ENCODE measurements at regions not wholly inside any gene's neighbourhood (a gene's known extent, or its start where the extent isn't known, plus 50 kb on each side); places are given as distances from the start of the nearest gene placed in this dataset.

GRCh38 chr15:92831655-92832328 lies 68.3 kb upstream of the CHD2 start (continued):
- TF ChIP-seq, protein P1, sequence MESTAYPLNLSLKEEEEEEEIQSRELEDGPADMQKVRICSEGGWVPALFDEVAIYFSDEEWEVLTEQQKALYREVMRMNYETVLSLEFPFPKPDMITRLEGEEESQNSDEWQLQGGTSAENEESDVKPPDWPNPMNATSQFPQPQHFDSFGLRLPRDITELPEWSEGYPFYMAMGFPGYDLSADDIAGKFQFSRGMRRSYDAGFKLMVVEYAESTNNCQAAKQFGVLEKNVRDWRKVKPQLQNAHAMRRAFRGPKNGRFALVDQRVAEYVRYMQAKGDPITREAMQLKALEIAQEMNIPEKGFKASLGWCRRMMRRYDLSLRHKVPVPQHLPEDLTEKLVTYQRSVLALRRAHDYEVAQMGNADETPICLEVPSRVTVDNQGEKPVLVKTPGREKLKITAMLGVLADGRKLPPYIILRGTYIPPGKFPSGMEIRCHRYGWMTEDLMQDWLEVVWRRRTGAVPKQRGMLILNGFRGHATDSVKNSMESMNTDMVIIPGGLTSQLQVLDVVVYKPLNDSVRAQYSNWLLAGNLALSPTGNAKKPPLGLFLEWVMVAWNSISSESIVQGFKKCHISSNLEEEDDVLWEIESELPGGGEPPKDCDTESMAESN (CRISPR knock-in tag; conservative IDR thresholded peaks at IDR 0.05), result no peak
- TF ChIP-seq SOX13 (IDR thresholded peaks at IDR 0.05) (no peak), SOX13 (CRISPR knock-in tag; conservative IDR thresholded peaks at IDR 0.05 in 1 of 2, IDR thresholded peaks at IDR 0.05 in 1 of 2) (peak in 1 of 2 experiments; percentile 69; a peak in 2 of 4 replicates), LBX2 (CRISPR knock-in tag; IDR thresholded peaks at IDR 0.05; ENCODE audit: borderline replicate concordance) (no peak), ZFP91 (CRISPR knock-in tag; IDR thresholded peaks at IDR 0.05; ENCODE audit: borderline replicate concordance) (peak; percentile 87), ELF1 (CRISPR knock-in tag; IDR thresholded peaks at IDR 0.05) (no peak; the same call in 1 of the 2 replicates), NFIC (IDR thresholded peaks at IDR 0.05; ENCODE audit: low read length) (peak; percentile 67; the same call in 1 of the 2 replicates), SMAD9 (CRISPR knock-in tag; IDR thresholded peaks at IDR 0.05) (peak; percentile 47; the same call in 1 of the 2 replicates), XRCC5 (optimal IDR thresholded peaks at IDR 0.05; ENCODE audit: low read length) (peak; percentile 93), DPF2 (CRISPR knock-in tag; IDR thresholded peaks at IDR 0.05; ENCODE audit: borderline replicate concordance, low read depth) (peak; percentile 67; the same call in 1 of the 2 replicates), ZNF44 (CRISPR knock-in tag; IDR thresholded peaks at IDR 0.05) (peak; percentile 30; the same call in 1 of the 2 replicates), ZNF414 (CRISPR knock-in tag; IDR thresholded peaks at IDR 0.05) (no peak; the same call in 1 of the 2 replicates)
- TF ChIP-seq, protein P2, sequence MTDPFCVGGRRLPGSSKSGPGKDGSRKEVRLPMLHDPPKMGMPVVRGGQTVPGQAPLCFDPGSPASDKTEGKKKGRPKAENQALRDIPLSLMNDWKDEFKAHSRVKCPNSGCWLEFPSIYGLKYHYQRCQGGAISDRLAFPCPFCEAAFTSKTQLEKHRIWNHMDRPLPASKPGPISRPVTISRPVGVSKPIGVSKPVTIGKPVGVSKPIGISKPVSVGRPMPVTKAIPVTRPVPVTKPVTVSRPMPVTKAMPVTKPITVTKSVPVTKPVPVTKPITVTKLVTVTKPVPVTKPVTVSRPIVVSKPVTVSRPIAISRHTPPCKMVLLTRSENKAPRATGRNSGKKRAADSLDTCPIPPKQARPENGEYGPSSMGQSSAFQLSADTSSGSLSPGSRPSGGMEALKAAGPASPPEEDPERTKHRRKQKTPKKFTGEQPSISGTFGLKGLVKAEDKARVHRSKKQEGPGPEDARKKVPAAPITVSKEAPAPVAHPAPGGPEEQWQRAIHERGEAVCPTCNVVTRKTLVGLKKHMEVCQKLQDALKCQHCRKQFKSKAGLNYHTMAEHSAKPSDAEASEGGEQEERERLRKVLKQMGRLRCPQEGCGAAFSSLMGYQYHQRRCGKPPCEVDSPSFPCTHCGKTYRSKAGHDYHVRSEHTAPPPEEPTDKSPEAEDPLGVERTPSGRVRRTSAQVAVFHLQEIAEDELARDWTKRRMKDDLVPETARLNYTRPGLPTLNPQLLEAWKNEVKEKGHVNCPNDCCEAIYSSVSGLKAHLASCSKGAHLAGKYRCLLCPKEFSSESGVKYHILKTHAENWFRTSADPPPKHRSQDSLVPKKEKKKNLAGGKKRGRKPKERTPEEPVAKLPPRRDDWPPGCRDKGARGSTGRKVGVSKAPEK (CRISPR knock-in tag; IDR thresholded peaks at IDR 0.05; ENCODE audit: borderline replicate concordance), result no peak
- TF ChIP-seq, protein P3, sequence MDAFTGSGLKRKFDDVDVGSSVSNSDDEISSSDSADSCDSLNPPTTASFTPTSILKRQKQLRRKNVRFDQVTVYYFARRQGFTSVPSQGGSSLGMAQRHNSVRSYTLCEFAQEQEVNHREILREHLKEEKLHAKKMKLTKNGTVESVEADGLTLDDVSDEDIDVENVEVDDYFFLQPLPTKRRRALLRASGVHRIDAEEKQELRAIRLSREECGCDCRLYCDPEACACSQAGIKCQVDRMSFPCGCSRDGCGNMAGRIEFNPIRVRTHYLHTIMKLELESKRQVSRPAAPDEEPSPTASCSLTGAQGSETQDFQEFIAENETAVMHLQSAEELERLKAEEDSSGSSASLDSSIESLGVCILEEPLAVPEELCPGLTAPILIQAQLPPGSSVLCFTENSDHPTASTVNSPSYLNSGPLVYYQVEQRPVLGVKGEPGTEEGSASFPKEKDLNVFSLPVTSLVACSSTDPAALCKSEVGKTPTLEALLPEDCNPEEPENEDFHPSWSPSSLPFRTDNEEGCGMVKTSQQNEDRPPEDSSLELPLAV (CRISPR knock-in tag; conservative IDR thresholded peaks at IDR 0.05; ENCODE audit: low read depth), result no peak
- TF ChIP-seq, protein P4, sequence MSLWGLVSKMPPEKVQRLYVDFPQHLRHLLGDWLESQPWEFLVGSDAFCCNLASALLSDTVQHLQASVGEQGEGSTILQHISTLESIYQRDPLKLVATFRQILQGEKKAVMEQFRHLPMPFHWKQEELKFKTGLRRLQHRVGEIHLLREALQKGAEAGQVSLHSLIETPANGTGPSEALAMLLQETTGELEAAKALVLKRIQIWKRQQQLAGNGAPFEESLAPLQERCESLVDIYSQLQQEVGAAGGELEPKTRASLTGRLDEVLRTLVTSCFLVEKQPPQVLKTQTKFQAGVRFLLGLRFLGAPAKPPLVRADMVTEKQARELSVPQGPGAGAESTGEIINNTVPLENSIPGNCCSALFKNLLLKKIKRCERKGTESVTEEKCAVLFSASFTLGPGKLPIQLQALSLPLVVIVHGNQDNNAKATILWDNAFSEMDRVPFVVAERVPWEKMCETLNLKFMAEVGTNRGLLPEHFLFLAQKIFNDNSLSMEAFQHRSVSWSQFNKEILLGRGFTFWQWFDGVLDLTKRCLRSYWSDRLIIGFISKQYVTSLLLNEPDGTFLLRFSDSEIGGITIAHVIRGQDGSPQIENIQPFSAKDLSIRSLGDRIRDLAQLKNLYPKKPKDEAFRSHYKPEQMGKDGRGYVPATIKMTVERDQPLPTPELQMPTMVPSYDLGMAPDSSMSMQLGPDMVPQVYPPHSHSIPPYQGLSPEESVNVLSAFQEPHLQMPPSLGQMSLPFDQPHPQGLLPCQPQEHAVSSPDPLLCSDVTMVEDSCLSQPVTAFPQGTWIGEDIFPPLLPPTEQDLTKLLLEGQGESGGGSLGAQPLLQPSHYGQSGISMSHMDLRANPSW (CRISPR knock-in tag; IDR thresholded peaks at IDR 0.05; ENCODE audit: borderline replicate concordance), result 0 out of 2 replicates have a peak, but pooled peaks have one; percentile 25
